NCI-H226 (cell line): ENCODE measurements at regions not wholly inside any gene's neighbourhood (a gene's known extent, or its start where the extent isn't known, plus 50 kb on each side); places are given as distances from the start of the nearest gene placed in this dataset.
"Not testable (repeated sequence)": the region's sequence is repeated elsewhere in the genome, so short reads cannot be mapped to it uniquely, and the experiment has no call there.

Experiments
- DNase-seq: peaks from one replicate; pipeline ENCODE4 v3.0.0-alpha.2; 2015

DNA sequence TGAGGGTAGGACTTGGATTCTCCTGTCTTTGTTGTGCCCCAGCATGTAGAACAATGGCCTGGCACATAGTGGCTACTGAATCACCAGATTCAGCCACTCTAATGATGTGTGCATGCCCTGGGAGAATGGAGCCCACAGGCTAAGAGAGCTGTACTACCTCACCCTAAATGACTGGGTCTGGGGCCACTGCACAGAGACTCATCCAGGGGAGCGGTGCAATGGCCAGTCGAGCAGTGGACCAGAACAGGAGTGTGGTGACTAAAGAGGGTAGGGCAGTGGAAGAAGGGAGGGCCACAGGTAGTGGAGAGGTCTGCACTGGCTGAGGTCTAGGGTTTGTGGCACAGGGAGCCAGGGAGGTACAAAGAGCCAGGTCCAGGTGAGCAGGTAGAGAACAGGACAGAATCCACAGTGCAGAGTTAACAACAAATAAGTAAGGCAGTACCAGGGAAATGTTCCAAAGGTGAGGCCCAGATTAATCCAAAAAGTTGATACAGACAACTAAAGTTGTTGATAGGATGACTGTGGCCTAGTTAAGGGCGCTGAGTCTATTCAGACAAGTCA is 142.7 kb upstream of the ATP11B start:
- DNase-seq: no peak

DNA sequence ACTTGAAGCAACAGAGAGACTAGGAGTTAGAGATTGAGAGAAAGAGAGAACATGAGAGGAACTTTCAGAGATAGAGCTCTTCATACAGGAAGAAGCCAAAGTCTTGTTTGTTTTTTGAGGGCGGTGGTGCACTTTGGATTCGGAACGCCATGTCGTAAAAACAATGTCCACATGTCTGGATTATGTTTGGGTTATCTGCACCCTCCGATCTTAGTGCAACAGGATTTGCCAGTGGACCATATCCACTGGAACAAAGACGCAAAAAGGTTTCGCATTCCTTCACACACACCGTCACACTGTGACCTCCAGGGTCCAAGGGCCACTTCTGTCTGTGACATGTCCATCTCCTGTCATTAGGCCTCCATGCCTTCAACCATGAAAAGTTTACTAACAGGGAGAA is 141.8 kb upstream of the ATP11B start:
- DNase-seq: no peak

DNA sequence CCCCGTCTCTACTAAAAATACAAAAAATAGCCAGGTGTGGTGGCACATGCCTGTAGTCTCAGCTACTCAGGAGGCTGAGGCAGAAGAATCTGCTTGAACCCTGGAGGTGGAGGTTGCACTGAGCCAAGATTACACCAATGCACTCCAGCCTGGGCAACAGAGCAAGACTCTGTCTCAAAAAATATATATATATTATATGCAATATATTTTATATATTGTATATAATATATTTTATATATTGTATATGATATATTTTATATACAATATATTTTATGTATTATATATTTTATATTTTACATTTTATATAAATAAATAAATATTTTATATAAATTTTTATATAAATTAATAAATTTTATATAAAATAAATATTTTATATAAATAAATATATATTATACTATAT is 140.2 kb upstream of the ATP11B start:
- not testable (repeated sequence) for DNase-seq

- no peak for DNase-seq
Observed at GRCh38 chr3:182668541-182668940, 124.8 kb upstream of the ATP11B start.

GRCh38 chr3:182668974-182669373 is 124.3 kb upstream of the ATP11B start:
- no peak for DNase-seq

GRCh38 chr3:182671541-182671940 is 121.8 kb upstream of the ATP11B start:
- DNase-seq: no peak

- DNase-seq: peak; percentile 40
Observed at GRCh38 chr3:182671942-182672341, 121.4 kb upstream of the ATP11B start.

DNA sequence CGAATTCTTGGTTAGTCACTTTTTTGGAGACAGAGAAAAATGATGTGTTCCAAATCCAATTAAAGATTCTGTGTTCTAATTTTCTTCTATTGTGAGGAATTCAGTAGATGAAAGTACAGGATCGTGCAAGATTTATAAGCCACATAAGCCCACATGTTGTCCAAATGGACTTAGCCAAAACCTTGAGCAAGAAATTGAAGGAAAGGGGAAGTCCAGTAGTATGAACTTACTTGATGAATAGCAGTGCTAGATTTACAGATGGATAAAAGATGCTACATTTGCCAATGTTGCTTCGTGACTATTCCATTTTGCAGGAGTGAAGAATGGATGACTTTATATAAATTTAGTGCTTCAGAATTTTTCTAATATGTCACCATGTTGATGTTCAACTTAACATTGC is 120.0 kb upstream of the ATP11B start:
- DNase-seq: no peak

- peak; percentile 31 for DNase-seq
Observed at GRCh38 chr3:182682263-182683241, 110.8 kb upstream of the ATP11B start.

DNA sequence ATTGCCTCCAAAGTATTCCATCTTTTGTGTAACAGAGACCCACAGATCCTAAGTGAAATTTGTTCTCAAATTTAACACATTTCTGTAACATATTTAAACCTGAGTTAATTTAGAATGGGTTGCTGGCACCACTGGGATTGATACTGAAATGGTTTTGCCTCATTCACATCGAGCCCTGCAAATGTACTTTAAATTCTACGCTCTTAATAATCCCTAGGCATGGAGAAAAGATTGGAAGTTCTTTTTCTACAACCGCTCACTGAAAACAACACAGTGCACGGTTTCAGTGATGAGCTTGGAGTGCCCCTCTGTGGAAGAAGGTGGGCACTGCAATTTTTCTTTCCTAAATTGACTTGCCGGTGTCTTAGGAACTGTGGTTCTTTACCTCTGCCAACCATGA is 109.9 kb upstream of the ATP11B start:
- peak; percentile 45 for DNase-seq

GRCh38 chr3:182683858-182684257 is 109.4 kb upstream of the ATP11B start:
- DNase-seq: no peak

DNA sequence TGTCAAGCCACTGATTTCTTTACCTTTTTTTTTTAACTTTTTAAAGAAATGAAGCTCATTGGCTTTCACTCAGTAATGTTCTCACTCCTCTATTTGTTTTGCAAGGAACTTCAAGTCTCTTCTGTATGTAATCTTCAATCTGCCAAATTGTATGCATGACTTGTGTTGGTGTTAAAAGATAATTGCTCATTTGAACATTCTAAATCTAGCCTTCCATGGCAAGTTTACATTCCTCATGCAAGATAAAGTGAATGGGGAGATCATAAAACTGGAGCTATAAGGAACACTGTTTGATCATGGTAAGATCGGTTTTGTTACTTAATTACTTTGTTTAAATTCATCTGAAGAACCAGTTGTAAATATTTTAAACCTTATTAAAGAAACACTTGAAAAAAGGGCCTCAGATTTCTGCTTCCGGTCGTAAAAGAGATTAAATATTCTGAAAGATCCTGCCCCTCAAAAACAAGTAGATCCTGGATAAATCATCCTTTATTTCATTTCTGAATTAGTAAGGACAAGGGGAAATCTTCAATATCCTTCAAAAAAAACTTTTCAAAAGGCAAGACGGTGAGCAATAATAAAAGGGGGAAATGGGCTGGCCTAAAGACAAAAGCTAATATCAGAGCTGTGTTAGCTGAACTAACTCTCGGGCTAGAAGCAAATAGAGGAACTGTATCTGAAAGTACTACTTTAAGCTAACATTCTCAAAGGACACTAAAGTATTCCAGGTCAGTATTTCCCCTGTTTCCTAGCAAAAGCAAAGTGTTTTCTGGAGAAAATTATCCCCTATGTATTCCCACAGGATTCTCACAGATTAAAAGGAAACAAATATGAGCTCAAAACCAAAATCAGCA is 107.0 kb upstream of the ATP11B start:
- DNase-seq: no peak

DNA sequence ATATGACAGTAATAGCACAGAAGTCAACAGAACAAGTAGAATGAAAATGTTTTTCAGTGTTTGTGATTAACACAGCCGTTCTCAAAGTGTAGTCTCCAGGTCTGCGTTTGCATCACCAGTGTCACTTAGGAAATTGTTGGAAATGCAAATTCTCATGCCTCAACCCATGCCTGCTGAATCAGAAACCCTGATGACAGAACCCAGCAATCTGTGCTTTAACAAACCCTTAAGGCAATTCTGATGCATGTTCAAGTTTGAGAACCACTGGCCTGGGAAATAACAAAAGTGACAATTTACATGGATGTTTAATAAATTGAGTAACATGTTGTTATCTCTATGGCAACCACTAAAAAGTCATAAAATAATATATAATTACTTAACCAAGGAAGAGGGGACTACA is 103.1 kb upstream of the ATP11B start:
- no peak for DNase-seq

- DNase-seq: no peak
Observed at GRCh38 chr3:182692021-182692420, 101.3 kb upstream of the ATP11B start.

DNA sequence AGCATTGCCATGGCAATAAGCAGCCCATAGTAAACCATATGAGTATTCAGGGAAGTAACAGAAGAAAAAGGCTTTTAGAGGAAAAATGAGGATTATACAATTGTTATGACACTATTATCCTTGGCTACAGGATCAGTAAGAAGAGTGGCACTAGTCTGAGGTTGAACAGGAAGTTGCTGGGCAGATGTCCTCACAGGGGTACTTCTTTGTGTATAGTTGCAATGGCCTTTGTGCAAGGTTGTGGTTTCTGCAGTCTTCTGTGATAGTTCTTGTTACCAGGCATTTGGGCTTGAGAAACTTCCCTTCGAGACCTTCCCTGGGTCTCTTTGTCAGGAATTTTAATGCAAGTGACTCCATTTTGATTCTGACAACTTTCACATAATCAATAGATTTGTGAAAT is 100.6 kb upstream of the ATP11B start:
- no peak for DNase-seq

DNA sequence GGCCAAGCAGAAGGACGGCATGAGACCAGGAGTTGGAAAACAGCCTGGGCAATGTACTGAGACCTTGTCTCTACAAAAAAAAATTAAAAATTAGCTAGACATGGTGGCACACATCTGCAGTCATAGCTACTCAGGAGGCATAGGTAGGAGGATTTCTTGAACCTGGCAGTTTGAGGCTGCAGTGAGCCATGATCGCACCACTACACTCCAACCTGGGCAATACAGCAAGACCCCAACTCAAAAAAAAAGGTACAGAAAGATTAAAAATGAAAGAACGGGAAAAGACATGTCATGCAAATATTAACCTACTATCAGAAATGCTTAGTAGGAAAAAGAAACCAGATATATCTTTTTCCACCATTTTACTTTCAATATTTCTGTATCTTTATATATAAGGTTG is 99.6 kb upstream of the ATP11B start:
- no peak for DNase-seq

DNA sequence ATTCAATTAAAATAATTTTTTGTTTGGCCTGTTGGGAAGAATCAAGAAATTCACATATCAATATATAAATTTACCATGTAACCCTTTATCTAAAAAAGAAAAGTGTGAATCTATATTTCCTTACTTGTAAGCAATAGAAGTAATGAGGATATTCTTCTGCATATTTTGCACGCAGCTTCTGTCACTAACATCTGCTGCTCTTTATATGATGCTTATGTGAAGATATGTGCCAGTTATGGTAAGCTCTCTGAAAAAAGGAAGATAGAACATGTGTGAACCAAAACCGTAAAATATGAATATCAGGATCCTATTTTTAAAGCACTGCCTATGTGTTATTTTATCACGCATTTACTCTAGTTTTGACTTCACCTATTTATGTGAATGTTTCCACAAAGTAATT is 96.4 kb upstream of the ATP11B start:
- no peak for DNase-seq

DNA sequence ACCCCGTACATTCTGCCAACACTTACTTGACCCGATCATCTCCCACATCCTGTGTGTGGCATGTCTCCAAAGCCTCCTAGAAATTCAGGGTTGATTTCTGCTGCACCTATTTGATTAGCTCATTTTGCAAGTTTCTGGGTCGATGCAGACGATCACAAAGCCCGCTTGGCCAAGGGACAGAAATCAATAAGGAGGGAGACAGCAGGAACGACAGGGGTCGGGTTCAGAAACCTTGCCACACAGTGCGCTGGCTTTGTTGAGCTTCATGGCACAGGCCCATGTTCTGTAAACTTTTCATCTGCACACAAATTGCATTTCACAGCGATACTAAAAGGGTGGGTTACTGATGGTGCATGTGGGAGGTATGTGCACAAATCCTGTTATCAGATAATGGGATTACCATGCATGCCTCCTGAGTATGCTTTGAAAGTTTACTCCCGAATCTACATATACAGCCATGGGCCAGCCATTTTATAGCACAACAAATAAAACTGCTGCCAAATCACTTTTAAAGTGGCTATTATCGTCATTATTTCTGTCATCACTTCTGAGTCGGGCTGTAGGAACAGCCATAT is 95.9 kb upstream of the ATP11B start:
- DNase-seq: peak; percentile 16

DNA sequence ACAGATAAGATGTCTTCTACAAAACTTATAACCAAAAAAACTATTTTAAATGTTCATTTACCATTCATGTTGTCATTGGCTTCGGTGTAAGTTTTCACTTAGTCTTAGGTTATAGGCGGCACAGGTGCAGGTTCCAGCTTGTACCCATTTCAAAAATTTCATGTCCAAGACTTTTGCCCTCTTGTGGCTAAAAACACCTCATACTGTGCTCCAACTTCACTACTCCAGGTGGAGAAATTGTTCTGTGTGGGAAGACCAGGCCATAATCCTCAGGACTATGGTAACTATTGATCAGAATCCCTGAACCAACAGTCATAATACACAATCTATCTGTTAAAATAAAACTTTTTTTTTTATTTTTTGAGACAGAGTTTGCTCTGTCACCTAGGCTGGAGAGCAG is 95.2 kb upstream of the ATP11B start:
- DNase-seq: no peak

GRCh38 chr3:182699550-182700170 is 93.6 kb upstream of the ATP11B start:
- no peak for DNase-seq

- DNase-seq: no peak
Observed at GRCh38 chr3:182702216-182702615, 91.1 kb upstream of the ATP11B start.

DNA sequence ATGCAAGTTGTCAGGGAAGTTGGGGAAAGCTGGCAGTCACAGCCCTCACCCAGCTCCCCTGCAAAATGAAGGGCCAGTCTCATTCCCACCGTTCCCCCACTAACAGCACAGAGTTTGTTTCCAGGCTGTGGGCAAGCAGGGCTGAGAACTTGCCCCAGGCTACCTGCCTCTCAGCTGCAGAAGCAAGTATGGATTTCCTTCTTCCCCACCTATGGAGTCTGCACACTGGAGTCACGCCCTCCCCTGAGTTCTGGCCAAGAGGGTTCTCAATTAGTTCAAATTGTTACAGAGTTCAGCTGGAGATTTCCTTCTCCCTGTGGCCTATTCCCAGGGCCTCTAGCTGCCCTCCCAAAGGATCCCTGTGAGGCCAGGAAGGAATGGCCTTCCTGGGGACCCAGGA is 90.1 kb upstream of the ATP11B start:
- no peak for DNase-seq

DNA sequence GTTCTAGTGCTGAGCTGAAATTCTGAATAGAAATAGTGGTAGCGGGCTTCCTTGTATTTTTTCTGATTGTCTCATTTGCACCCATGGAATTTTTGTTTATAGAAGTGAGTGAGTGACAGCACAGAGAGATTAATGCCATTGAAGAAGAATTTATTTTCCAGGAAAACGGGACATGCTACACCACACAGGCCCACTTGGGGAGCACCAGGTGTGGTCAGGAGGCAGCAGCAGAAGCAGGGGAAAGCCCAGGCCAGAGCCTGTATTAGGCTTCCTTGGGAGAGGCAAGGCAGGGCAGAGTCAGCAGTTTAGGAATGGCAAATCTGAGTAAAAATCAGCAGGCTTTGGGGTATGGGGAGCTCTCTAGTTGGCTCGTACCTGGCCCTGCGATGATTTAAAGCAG is 88.4 kb upstream of the ATP11B start:
- no peak for DNase-seq
